C4-2B (cell line): ENCODE measurements at regions not wholly inside any gene's neighbourhood (a gene's known extent, or its start where the extent isn't known, plus 50 kb on each side); places are given as distances from the start of the nearest gene placed in this dataset.
"Not testable (repeated sequence)": the region's sequence is repeated elsewhere in the genome, so short reads cannot be mapped to it uniquely, and the experiment has no call there.

ENCODE experiments used
- CTCF ChIP-seq: fragments of 450-650 bp; conservative IDR thresholded peaks from 2 replicates; pipeline ENCODE4 v1.5.1; 2017; ENCODE audit warnings: mild to moderate bottlenecking
- ZFX ChIP-seq: fragments of 450-650 bp; IDR thresholded peaks from 2 replicates; pipeline ENCODE4 v1.6.1; 2017

GRCh38 chr16:29202025-29202632, 204.4 kb downstream of the NPIPB11 start:
- TF ChIP-seq CTCF, ZFX: not testable (repeated sequence)
